GM21367 (cell line): ENCODE measurements at regions not wholly inside any gene's neighbourhood (a gene's known extent, or its start where the extent isn't known, plus 50 kb on each side); places are given as distances from the start of the nearest gene placed in this dataset.
"Not testable (repeated sequence)": the region's sequence is repeated elsewhere in the genome, so short reads cannot be mapped to it uniquely, and the experiment has no call there.

Source experiments
- ATAC-seq: cut with Tn5 transposase; IDR thresholded peaks from one replicate; pipeline ENCODE4 v1.9.1; 2021; ENCODE audit not compliant: unreplicated experiment

DNA sequence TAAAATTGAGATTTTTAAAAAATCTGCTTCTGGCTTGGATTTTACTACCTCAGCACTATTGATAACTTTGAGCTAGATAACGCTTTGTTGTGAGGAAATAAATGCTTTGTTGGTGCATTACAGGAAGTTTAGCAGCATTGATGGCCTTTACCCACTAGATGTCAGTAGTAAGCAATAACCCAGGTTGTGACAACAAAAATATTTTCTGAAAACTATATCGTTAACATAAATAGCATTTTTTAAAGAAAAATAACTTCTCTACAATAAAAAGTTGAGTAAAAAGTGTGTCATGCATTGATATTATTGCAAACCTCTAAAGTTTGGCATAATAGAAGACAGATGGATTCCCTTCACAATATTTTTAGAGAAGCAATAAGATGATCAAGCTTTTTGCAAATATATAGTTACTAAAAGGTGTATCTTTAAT, 1246.5 kb downstream of the UQCRFS1 start:
- no peak for ATAC-seq

DNA sequence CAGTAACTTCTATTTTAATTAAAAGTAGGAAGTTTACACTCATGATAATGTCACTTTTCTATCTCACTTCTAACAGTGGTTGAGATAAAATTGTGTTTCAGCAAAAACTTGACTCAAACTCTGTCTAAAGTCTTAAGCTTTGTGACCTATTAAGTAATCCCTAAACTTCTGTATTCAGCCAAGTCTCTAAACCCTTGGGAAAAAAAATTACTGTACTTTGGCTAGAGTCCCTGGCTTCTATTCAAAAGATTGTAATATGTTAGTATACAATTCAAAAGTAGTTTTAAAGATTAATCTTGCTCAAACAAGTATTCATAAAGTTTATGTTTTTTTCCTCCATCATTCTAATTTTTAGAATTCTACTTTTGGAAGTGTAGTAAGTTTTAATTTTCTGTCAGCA, 1248.8 kb downstream of the UQCRFS1 start:
- no peak for ATAC-seq

DNA sequence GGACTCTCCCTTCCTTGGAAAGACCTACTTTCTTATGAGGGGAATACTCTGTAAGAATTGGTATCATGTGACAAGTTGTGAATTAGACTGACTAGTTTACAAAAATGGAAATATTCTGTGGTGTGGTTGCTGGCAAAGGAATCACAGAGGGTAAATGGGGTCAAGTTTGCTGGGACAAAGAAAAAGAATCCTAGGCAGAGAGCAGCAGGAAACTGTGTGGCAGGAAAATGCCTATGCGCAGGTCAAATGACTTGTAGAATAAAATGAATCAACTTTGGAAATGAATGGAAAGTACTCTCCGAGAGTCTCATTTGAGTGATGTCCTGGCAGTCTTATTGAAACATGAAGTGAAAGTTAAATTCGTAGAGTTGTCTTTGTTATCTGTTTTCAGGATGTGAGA, 1250.7 kb downstream of the UQCRFS1 start:
- no peak for ATAC-seq

DNA sequence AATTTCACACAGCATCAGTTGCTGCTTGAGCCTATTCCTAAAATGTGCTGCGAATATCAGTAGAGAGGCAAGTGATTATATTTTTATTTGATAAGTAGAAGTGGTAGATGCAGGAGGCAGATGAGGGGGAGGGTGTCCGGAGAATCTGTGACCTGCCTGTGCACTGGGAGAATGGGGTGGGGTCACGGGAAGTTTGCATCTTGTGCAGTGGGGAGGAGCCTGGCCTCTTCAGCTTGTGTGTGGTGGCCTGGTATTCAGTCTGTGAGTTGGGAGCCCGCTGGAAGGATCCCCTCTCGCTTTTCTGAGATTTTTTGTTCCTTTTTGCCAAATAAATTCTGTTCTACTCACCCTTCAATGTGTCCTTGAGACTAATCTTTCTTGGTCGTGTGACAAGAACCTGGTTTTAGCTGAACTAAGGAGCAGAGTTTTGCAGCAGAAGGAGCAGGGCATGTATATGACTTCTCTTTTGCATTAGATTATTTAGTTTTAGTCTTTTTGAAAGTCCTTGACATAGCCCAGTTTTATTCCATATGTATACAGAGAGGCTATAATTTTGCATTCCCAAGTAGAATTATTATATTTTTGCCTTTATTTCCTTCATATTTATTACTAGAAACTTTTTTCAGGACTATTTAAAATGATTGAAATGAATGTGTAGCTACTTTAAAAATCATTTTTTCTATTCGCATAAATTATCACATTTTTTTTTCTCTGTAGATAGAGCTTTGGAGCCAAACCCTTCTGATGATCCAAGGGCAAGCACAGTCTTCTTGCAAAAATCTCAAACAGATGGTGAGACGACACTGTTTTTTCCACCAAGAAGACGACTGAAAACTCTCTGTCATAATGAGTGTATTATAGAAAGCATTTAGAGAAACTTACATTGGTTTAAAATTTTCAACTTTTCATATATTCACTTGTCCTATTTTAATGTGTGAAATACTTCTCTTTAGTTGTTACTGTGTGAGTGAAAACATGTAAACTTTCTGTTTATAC, 1257.2 kb downstream of the UQCRFS1 start:
- ATAC-seq, result no peak

DNA sequence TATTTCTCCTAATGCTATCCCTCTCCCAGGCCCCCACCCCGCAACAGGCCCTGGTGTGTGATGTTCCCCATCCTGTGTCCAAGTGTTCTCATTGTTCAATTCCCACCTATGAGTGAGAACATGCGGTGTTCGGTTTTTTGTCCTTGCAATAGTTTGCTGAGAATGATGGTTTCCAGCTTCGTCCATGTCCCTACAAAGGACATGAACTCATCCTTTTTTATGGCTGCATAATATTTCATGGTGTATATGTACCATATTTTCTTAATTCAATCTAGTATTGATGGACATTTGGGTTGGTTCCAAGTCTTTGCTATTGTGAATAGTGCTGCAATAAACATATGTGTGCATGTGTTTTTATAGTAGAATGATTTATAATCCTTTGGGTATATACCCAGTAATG, 1270.3 kb downstream of the UQCRFS1 start:
- ATAC-seq, result not testable (repeated sequence)

DNA sequence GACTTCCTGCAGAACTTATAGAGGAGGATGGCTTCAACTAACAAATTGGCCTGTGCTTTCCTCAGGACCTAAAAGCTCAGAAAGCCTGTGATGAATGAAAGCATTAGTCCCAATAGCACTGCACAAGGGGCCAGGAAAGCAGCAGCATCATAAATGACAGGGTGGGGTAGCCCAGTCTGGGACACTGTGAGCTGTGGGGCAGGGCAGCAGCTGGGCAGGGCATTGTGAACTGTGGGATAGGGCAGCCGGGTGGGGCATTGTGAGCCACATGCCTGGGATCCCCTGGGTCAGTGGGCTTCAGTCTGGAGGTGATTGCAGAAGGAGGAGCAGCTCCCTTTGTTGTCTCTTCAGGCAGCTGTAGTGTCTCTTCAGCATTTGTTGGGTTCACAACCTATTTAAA, 1276.8 kb downstream of the UQCRFS1 start:
- no peak for ATAC-seq

DNA sequence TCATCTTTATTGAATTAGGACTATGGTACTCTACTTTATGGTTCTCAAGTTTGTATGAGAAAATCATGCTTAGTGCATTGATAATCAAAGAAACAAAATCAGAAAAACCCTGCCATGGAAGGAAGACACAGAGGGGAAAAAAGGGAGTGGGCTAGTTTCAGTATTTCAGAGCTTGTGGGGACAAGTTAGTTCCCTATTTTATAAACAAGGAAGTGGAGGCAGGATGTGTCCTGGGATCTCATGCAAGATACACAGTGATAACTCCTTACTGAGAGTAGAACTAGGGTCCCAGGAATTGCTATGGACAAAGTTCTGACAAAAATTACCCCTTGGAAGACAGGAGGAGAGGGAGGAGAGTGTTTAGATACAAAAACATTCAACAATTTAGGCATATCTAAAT, 1277.3 kb downstream of the UQCRFS1 start:
- ATAC-seq, result no peak

DNA sequence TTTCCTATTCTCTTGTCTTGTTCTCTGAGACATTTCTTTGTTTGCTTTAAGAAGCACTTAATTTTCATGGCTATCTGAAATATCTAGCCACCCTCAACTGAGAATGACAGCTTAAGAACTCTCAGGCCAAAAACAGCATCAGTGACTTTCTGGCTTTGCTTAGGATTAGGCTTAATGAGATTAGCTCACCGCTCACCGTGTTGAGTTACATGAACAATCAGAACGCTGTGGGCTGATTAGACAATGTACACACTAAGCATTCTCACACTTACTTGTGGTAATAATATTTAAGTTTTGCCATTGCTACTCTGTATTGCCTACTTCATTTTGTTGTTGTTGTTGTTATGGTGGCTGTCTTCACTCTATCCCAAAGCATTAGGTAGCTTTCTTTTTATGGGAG, 1283.6 kb downstream of the UQCRFS1 start:
- no peak for ATAC-seq

DNA sequence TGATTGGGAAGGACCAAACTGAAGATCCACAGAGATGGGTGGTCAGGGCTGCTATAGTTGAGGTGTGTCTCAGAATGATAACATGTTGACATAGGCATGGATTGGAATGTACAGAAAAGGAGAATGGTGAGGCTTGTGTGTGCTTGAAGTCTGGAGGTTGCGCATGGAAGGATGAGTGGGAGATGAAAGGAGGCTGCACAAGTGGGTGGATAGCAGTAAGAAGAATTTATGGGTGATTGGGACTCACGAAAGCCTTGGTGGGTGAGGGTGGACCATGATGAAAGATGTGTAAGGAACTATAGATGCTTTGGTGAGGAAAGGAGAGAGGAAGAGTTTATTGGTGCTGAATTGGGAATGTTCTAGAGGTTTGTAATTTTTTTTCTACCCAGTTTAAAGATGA, 1287.7 kb downstream of the UQCRFS1 start:
- ATAC-seq, result no peak

DNA sequence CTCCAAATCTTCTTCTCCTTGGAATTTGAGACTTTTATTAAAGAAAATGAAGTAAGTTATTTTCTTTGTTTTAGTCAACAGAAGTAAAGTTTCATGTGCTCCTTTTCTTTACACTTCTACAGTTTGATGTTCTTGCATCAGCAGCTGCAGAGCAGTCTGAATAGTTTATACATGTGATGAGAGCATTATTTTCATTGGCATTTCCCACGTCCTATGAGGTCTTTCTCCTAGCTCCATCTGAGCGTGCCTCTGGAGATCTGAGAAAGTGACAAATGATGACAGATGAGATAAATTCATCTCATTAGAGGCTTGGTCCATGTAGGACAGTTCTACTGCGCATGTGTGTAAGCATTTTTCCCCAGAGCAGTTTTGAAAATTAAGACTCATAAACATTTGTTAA, 1290.0 kb downstream of the UQCRFS1 start:
- no peak for ATAC-seq

DNA sequence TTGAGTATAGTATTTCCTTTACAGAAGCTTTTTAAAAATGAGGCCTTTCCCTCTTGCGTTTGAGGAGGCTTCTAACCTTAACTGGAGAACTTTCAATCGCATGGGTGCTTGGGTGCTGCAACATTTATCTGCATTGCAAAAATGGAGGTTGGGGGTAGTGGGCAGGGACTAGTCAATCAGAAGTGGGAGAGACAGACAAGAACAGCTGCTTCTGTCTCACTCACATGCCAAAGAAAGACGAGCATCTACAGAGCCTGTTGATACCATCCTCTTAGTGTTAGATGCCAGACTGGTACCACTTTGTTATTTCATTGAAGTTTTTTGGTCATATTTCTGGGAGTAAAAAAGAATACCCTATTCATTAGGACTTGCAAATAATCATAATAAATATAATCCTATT, 1292.2 kb downstream of the UQCRFS1 start:
- no peak for ATAC-seq

DNA sequence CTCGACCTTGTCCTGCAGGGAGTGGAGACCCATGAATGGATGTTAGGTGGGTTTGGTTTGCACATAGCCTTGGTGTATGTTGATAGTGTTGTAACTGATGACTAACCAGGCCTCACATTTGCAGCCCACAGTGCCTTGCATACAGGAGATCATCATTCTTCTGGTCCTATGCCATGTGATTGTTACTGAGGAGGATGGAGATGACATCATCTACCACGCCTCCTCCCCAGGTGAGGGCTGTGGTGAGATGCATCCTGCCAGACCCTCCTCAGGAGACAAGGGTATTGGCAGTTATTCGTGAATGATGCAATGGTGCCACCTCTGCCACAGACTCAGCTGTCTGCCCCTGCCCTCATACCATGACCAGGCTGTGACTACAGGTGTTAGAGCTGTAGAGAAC, 1294.1 kb downstream of the UQCRFS1 start:
- no peak for ATAC-seq

DNA sequence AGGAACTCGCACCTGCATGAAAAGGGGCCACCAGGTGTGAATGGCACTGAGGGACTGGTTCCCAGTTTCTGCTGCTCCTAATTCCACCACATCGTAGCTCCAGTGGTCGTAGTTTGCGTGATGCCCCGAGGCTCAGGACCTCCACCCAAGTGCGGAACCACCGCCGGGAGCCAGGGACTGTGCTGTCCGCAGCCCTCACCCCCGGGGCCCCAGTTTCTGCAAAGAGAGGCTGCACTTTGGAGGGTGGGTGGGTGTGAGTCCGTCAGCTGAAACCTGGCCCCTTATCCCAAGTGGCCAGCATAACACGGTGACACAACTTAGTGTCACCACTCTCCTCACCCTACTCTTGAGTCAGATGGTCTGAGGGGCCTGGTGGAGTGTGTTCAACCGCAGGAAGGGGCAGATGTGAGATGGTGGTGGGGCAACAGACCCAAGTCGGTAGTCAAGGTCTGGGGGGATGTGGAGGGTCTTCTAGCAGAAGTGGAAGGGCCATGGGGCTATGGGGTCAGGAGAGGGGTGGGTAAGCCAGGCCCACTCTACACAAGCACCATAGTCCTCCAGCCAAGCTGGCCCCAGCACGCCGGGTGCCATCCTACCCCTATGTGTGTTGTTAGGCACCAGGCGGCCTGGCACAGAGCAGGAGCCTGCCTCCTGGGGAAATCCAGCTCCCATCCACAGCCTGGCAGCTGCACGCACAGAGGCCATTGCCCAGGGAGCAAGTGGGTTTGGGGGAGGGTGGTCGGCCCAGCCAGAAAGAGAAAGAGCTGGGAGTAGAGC, 1301.6 kb downstream of the UQCRFS1 start:
- no peak for ATAC-seq

DNA sequence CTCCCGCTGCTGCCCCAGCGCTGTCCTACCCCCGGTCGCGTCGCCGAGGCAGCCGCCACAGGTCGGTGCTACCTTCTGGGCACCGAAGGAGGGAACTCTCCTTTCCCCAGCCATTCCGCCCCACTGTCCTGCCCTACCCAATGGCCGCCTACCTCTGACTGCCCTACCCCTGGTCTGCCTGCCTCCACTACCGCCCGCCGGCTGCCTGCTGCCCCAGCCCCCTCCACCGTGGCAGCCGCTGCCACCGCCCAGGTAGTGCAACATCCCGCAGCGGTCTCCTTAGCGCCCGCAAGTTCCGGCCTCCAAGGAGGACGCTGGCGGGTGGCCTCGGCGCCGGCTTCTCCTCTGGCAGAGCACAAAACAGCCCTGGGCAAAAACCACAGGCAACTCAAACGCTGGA, 1303.1 kb downstream of the UQCRFS1 start:
- no peak for ATAC-seq

DNA sequence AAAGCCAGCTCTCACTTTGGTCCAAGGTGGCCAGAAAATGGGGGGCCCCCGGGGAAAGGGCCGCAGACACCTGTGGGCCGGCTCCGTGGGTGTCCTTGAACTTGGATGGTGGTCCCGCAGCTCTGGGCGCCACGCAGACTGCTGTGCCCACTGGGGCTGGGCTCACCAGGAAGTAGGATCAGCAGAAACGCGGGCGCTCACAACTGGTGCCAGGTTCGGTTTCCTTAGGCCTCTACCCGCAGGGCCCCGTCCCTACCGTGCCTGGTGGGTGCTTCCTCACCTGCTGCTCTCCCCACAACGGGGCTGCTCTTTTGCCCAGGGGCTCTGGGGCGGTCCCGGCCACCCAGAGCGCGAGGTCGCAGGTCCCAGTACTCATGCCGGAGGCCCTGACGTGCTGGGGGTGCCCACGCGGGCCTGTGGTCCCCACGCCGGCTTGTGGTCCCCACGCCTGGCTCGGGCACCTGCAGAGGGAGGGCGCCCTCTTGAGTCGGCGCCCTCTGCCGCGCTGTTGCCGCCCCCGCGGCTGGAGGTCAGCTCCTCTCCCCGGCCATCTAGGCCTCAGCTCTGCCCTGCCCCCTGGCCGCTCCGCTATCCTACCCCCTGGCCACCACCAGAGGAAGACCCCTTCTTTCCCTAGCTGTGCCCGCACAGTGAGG, 1303.6 kb downstream of the UQCRFS1 start:
- ATAC-seq, result no peak

DNA sequence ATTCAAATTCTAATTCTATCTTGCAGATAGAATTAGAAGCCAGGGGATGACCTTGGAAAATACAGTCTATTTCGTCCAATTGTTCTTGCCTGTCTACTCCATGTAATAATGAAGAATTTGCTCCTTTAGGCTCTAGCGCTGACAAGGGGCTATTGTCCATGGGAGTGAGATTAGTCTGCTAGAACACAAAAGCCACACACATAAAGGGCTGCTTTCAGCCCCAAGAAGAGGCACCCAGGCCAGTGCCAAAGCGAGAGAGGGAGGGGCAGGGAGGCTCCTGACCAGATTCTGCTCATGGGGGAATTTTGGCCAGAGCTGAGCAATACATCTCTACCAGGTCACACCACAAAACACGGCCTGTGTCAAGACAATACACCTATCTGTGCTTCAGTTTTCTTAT, 1306.9 kb downstream of the UQCRFS1 start:
- ATAC-seq, result no peak

DNA sequence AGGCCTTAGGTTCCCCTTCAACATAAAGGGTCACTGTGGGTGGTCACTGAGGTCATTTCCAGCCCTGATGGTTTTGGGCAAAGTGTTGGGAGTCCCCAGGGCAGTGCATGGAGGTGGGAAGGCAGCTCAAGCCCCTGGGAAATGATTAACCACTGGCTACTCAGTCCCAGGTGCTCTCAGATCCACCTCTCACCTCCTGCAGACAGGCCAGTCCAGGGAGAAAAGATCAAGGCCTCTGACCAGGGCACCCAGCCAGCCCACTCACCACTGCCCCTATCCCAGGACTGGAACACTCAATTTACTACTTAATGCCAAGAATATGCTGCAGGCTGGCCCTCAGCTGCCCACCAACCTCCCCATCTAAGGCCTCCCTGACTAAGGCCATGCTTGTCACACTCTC, 1307.9 kb downstream of the UQCRFS1 start:
- ATAC-seq, result no peak

DNA sequence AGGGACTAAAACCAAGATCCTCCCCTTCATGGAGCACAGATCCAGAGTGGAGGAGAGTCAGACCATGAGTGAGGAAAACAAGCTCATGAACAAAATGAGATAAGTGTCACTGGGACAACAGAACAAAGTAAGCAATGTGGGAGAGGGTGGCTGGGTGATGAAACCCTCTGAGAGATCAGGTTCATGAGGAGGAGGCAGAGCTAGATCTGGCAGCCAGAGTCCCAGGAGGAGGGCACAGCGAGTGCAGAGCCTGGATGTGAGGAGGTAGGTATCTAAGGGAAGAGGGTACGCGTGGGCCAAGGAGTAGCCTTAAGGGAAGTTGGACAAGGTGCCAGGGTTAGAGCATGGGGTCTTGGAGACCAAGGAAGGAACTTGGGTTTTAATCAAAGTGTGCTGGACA, 1311.9 kb downstream of the UQCRFS1 start:
- no peak for ATAC-seq

DNA sequence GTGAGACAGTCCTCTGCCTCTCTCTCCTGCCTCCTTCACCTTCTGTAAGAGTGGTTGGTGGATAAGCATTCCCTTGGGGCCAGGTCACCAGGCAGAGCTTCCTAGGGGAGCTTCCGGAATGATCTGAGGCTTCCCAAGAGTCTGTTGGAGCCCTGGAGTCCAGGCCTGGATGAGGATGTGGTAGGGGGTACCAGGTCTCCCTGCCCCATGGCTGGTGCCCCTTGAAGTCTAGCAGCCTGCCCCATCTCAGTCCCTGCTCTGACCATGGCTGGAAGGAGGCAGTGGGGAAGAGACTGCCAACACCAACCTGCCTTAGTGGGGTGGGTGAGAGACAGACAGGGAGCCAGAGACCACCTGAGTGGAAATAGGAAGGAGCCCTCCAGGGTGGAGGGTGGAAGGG, 1316.9 kb downstream of the UQCRFS1 start:
- ATAC-seq, result no peak

DNA sequence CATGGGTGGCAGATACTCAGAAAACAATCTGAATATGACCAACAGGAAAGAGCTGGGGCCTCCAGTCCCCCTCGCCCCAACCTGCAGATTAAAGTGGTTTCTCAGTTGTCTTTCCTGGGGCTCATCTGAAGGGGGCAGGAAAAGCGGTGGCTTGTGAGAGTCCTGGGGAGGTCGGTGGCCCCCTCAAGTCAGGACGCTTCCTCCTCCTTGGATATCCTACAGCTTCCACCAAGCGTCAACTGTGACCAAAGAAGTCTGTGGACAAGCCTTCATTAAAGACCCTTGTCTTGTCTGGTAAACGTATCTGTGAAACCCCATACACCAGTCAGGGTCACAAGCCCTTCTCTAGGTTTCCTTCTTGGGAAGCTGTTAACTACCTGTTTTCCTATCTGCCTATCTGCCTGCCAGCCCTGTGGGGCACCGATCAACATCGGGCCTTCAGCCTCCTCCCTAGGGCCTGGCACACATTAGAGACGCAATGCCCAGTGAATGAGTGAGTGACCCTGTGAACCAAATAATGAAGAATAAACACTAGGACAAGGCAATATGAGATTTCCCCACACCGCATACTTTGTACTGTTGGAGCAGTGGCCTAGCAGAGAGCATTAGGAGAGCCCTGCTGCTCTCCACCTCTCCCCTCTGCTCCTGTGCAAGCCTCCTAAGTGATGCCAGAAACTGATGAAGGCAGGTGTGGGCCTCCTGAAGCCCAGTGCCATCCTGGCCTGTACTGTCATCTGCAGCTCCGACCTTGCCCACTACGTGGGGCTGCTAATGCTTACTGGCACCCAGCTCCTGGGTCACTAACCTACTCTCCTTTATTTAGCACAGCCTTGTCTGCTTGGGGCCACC, 1317.8 kb downstream of the UQCRFS1 start:
- ATAC-seq, result no peak

DNA sequence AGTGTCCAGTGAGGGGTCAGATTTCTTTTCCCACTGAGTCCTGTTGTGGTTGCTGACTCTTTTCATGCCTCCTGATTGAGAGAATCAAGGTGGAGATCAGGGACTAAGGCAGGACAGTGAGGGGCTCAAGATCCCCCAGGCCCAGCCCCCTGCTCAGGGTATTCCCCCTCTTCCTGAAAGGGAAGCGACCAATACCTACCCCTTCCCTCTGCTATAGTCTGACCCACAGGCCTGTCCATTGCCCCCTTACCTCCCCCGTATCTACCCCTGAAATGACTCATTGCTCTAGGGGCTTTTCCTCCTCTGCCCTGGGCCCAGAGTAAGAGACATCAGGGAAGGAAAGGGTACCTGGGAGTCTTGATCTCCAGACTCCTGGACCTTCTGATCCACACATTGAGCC, 1320.5 kb downstream of the UQCRFS1 start:
- no peak for ATAC-seq
